Fibroblast of lung (primary cell): ENCODE measurements at regions not wholly inside any gene's neighbourhood (a gene's known extent, or its start where the extent isn't known, plus 50 kb on each side); places are given as distances from the start of the nearest gene placed in this dataset.

ENCODE experiments used
- DNase-seq, 2 donors: peaks; one replicate each; pipeline versions ENCODE4 v3.0.0 to v3.0.0-alpha.2; 2010; ENCODE audit warnings: low read depth in 2 of 2
- H2AFZ ChIP-seq: 2 replicates; pipeline ENCODE4 v1.5.1; 2012; ENCODE audit warnings: low read length, control low read depth, inconsistent platforms
- H3K27ac ChIP-seq: 2 replicates; pipeline ENCODE4 v1.5.1; 2011; ENCODE audit warnings: low read length, control low read depth; ENCODE audit not compliant: insufficient read depth
- H3K27me3 ChIP-seq: 2 replicates; pipeline ENCODE4 v1.5.1; 2011; ENCODE audit warnings: mild to moderate bottlenecking, low read length; ENCODE audit not compliant: control insufficient read depth, insufficient read depth
- H3K36me3 ChIP-seq: 2 replicates; pipeline ENCODE4 v1.5.1; 2011; ENCODE audit warnings: low read length; ENCODE audit not compliant: control insufficient read depth, insufficient read depth
- H3K4me1 ChIP-seq: 2 replicates; pipeline ENCODE4 v1.5.1; 2011; ENCODE audit warnings: low read length; ENCODE audit not compliant: control insufficient read depth, insufficient read depth; ENCODE audit errors: extremely low read depth
- H3K4me2 ChIP-seq: 2 replicates; pipeline ENCODE4 v1.5.1; 2011; ENCODE audit warnings: low read length, control low read depth; ENCODE audit not compliant: insufficient read depth; ENCODE audit errors: extremely low read depth
- H3K4me3 ChIP-seq, 4 experiments: fragments of 200-600 bp in 1 of 4; sonication (generic) in 1 of 4; replicated peaks in 1 of 4; 2 replicates each; pipeline ENCODE4 v1.5.1; 2011 to 2016; ENCODE audit warnings: low read length in 4 of 4, low read depth in 3 of 4, mild to moderate bottlenecking in 3 of 4, control low read depth in 2 of 4, inconsistent platforms in 1 of 4, mixed read lengths in 1 of 4; ENCODE audit not compliant: insufficient read depth in 1 of 4; ENCODE audit errors: control extremely low read depth in 1 of 4
- H3K79me2 ChIP-seq: 2 replicates; pipeline ENCODE4 v1.5.1; 2012; ENCODE audit warnings: mild to moderate bottlenecking, low read length, inconsistent platforms; ENCODE audit not compliant: control insufficient read depth, insufficient read depth
- H3K9ac ChIP-seq: 2 replicates; pipeline ENCODE4 v1.5.1; 2011; ENCODE audit warnings: mild to moderate bottlenecking, low read length, control low read depth; ENCODE audit not compliant: insufficient read depth
- H3K9me3 ChIP-seq: 2 replicates; pipeline ENCODE4 v1.5.1; 2012; ENCODE audit warnings: low read depth, low read length; ENCODE audit not compliant: control insufficient read depth, insufficient read depth
- H4K20me1 ChIP-seq: 2 replicates; pipeline ENCODE4 v1.5.1; 2011; ENCODE audit warnings: low read length; ENCODE audit not compliant: control insufficient read depth, insufficient read depth; ENCODE audit errors: extremely low read depth
- EZH2 ChIP-seq: IDR thresholded peaks from 2 replicates; pipeline ENCODE4 v1.5.1; 2012; ENCODE audit warnings: low read length, control low read depth, mild to moderate bottlenecking; ENCODE audit errors: missing control alignments
- TF ChIP-seq, protein P1 (sequence below), 2 donors: IDR thresholded peaks in 1 of 2; conservative IDR thresholded peaks in 1 of 2; 1 replicate in 1 of 2; 2 replicates in 1 of 2; pipeline ENCODE4 v1.5.1; 2011 to 2012; ENCODE audit warnings: low read length in 2 of 2, control low read depth in 1 of 2, inconsistent platforms in 1 of 2, low read depth in 1 of 2, mild to moderate bottlenecking in 1 of 2

DNA sequence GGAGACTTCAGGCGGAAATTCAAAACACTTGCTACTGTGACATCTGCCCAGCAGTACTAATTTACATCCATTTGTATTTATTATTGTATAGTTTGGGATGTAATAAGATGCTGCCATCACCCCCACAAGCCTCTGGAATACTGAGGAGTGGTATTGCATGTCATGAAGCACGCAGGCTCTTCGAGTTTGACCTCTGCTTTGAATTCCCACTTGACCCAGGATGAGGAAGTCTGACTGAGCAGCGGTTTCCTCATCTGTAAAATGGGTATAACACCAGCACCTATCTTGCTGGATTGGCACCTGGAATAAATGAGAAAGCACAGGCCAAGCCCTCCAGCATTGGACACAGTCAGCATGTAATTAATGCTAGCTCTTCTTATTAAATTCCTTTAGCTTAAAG lies 116.0 kb upstream of the DIO3 start:
- DNase-seq = no peak
- no peak overlapping the region for H3K27ac ChIP-seq
- TF ChIP-seq EZH2 = no peak
- TF ChIP-seq, protein P1, sequence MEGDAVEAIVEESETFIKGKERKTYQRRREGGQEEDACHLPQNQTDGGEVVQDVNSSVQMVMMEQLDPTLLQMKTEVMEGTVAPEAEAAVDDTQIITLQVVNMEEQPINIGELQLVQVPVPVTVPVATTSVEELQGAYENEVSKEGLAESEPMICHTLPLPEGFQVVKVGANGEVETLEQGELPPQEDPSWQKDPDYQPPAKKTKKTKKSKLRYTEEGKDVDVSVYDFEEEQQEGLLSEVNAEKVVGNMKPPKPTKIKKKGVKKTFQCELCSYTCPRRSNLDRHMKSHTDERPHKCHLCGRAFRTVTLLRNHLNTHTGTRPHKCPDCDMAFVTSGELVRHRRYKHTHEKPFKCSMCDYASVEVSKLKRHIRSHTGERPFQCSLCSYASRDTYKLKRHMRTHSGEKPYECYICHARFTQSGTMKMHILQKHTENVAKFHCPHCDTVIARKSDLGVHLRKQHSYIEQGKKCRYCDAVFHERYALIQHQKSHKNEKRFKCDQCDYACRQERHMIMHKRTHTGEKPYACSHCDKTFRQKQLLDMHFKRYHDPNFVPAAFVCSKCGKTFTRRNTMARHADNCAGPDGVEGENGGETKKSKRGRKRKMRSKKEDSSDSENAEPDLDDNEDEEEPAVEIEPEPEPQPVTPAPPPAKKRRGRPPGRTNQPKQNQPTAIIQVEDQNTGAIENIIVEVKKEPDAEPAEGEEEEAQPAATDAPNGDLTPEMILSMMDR (conservative IDR thresholded peaks at IDR 0.05 in 1 of 2, IDR thresholded peaks at IDR 0.05 in 1 of 2; ENCODE audit: low read depth in 1 of 2, low read length in 2 of 2) = no peak
- H3K79me2 ChIP-seq = no peaks in the 10 kb centered on the region
- no peak overlapping the region for H3K4me2 ChIP-seq
- no peaks in the 10 kb centered on the region for H3K27me3 ChIP-seq
- H2AFZ ChIP-seq = no peak overlapping the region
- no peaks in the 10 kb centered on the region for H3K36me3 ChIP-seq
- H3K9me3 ChIP-seq = no peaks in the 10 kb centered on the region
- no peaks in the 10 kb centered on the region for H4K20me1 ChIP-seq
- no peak overlapping the region for H3K4me3 ChIP-seq
- H3K9ac ChIP-seq = no peak overlapping the region
- no peaks in the 10 kb centered on the region for H3K4me1 ChIP-seq

DNA sequence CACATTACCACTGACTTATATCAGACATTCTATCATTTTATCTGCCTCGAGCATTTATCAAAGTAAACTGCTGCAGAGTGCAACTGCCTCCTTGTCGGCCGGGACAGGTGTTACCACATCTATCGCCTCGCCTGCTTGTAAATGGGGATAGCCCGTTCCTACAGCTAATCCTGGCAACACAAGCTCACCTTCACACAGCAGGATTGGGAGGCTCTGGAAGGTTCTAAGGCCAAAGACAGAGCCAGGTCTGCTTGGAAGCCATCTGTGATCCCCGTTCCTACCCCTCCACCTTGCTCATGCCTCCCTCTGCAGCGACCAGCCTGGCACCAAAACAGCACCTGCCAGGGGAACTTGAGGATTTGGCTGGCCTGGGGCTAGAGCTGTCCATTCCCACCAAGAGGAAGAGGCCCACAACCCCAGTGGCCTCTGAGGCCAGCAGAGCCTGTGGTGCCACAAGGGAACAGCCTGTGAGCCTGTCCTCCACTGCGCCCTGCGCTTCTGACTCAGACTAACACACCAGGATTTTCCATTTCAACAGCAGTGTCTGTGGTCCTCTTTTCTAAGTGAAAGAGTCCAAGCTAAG lies 114.8 kb upstream of the DIO3 start:
- no peaks in the 10 kb centered on the region for H3K9me3 ChIP-seq
- no peak overlapping the region for H3K9ac ChIP-seq
- H2AFZ ChIP-seq = no peak overlapping the region
- DNase-seq = no peak
- H3K27ac ChIP-seq = no peak overlapping the region
- H3K4me1 ChIP-seq = no peaks in the 10 kb centered on the region
- no peaks in the 10 kb centered on the region for H3K36me3 ChIP-seq
- no peak for TF ChIP-seq EZH2
- TF ChIP-seq, protein P1 (conservative IDR thresholded peaks at IDR 0.05 in 1 of 2, IDR thresholded peaks at IDR 0.05 in 1 of 2; ENCODE audit: low read depth in 1 of 2, low read length in 2 of 2) = no peak
- no peak overlapping the region for H3K4me3 ChIP-seq
- no peaks in the 10 kb centered on the region for H3K27me3 ChIP-seq
- no peak overlapping the region for H3K4me2 ChIP-seq
- no peaks in the 10 kb centered on the region for H4K20me1 ChIP-seq
- H3K79me2 ChIP-seq = no peaks in the 10 kb centered on the region

GRCh38 chr14:101449114-101449513 lies 112.2 kb upstream of the DIO3 start:
- no peaks in the 10 kb centered on the region for H3K36me3 ChIP-seq
- H2AFZ ChIP-seq = no peak overlapping the region
- no peak overlapping the region for H3K9ac ChIP-seq
- DNase-seq = no peak
- no peak for TF ChIP-seq EZH2
- TF ChIP-seq, protein P1 (conservative IDR thresholded peaks at IDR 0.05 in 1 of 2, IDR thresholded peaks at IDR 0.05 in 1 of 2; ENCODE audit: low read depth in 1 of 2, low read length in 2 of 2) = no peak
- no peak overlapping the region for H3K4me2 ChIP-seq
- H3K79me2 ChIP-seq = no peaks in the 10 kb centered on the region
- H3K27me3 ChIP-seq = no peaks in the 10 kb centered on the region
- no peak overlapping the region for H3K4me3 ChIP-seq
- no peaks in the 10 kb centered on the region for H4K20me1 ChIP-seq
- H3K27ac ChIP-seq = no peak overlapping the region
- H3K9me3 ChIP-seq = no peaks in the 10 kb centered on the region
- no peaks in the 10 kb centered on the region for H3K4me1 ChIP-seq
